ENCODE measurements at regions not wholly inside any gene's neighbourhood (a gene's known extent, or its start where the extent isn't known, plus 50 kb on each side); places are given as distances from the start of the nearest gene placed in this dataset.

GRCh38 chr9:73011956-73012355 is 59.1 kb upstream of the ALDH1A1 start:
- DNase-seq (ENCODE audit: low spot score) = no peak

GRCh38 chr9:73011181-73011750 is 58.4 kb upstream of the ALDH1A1 start:
- DNase-seq (ENCODE audit: low spot score) = no peak

- DNase-seq (ENCODE audit: low spot score) = no peak
These were observed 56.9 kb upstream of the ALDH1A1 start for GRCh38 chr9:73009649-73010288.

- DNase-seq (ENCODE audit: low spot score) = no peak
These were observed 55.3 kb upstream of the ALDH1A1 start for GRCh38 chr9:73007966-73008672.

- DNase-seq (ENCODE audit: low spot score) = no peak
These were observed 54.1 kb upstream of the ALDH1A1 start for GRCh38 chr9:73006986-73007385.
